ENCODE measurements at regions not wholly inside any gene's neighbourhood (a gene's known extent, or its start where the extent isn't known, plus 50 kb on each side); places are given as distances from the start of the nearest gene placed in this dataset.
A peak's percentile ranks its signal among the peaks of the same experiment; 100 is the strongest.

DNA sequence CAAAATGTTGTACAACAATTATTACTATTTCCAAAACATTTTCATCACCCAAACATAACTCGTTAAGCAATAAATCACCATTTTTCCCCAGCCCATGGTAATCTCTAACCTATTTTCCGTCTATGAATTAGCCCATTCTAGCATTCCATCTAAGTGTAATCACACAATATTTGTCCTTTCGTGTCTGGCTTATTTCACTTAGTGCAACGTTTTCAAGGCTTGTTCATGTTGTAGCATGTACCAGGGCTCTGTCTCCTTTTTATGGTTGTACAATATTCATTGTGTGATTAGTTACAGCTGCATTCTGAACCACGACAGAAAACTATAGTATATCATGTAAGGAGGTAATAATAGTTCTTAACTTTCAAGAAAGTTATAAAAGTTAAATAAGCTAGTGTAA is 656.0 kb upstream of the HS3ST1 start:
- ATAC-seq (ENCODE audit: low FRiP score) (no peak), DNase-seq (ENCODE audit: low spot score) (no peak)
- TF ChIP-seq, protein P1, sequence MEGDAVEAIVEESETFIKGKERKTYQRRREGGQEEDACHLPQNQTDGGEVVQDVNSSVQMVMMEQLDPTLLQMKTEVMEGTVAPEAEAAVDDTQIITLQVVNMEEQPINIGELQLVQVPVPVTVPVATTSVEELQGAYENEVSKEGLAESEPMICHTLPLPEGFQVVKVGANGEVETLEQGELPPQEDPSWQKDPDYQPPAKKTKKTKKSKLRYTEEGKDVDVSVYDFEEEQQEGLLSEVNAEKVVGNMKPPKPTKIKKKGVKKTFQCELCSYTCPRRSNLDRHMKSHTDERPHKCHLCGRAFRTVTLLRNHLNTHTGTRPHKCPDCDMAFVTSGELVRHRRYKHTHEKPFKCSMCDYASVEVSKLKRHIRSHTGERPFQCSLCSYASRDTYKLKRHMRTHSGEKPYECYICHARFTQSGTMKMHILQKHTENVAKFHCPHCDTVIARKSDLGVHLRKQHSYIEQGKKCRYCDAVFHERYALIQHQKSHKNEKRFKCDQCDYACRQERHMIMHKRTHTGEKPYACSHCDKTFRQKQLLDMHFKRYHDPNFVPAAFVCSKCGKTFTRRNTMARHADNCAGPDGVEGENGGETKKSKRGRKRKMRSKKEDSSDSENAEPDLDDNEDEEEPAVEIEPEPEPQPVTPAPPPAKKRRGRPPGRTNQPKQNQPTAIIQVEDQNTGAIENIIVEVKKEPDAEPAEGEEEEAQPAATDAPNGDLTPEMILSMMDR (IDR thresholded peaks at IDR 0.05) = no peak

DNA sequence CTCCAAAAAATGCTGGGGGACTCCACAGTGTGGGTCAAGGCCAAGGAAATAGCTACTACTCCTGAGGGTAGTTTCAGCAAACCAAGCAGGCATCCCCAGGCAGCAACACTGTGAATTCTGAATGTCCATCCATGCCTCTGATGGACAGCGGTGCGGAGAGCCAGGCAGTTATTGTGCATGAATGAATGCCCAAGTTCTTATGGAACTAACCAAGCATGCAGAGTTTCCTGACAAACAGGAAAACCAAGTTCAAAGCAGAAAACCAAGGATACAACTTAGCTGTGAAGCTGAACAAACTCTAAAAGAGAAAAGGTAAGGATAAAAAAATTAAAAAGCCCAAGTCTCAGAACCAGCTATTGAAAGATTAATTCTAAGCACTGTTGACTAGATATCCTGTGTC is 642.6 kb upstream of the HS3ST1 start:
- DNase-seq (ENCODE audit: low spot score) (no peak), ATAC-seq (ENCODE audit: low FRiP score) (no peak)
- TF ChIP-seq, protein P1 (IDR thresholded peaks at IDR 0.05) = no peak

DNA sequence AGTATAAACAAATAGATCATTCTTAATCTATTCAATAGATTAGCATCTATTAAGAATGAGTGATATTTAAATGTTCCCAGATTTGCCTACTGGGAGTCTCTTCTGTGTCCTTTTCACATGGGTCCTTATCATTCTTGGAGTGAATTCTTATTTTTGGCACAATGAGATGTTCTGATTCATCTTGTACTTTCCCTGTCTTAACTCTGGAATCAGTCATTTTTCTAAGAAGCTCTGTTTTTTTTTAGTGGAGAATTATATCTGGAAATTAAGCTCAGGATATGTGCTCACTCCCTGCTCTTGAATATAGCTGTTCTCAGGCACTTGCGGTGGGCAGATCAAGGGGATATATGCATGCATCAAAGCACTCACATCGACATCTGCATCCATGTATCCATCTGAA is 625.3 kb upstream of the HS3ST1 start:
- no peak for DNase-seq (ENCODE audit: low spot score)
- TF ChIP-seq, protein P1 (IDR thresholded peaks at IDR 0.05) = no peak
- ATAC-seq (ENCODE audit: low FRiP score) = peak; percentile 23

DNA sequence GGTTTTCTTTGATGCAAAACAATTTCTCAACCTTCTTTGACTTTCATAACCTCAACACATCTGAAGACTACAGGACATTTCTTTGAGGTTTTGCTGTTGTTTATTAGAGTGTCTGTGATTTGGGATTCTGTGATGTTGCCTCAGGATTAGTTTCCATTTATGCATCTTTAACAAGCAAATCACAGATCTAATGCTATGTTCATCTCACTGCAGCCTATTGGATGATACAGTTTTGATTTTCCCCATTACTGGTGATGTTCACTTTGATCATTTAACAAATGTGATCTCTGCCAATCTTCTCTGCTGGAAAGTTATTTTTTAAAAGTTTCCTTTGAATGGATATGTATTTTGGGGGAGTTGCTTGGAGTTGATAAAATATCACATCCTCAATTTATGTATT is 624.9 kb upstream of the HS3ST1 start:
- TF ChIP-seq, protein P1 (IDR thresholded peaks at IDR 0.05) = no peak
- ATAC-seq (ENCODE audit: low FRiP score) = no peak
- no peak for DNase-seq (ENCODE audit: low spot score)

DNA sequence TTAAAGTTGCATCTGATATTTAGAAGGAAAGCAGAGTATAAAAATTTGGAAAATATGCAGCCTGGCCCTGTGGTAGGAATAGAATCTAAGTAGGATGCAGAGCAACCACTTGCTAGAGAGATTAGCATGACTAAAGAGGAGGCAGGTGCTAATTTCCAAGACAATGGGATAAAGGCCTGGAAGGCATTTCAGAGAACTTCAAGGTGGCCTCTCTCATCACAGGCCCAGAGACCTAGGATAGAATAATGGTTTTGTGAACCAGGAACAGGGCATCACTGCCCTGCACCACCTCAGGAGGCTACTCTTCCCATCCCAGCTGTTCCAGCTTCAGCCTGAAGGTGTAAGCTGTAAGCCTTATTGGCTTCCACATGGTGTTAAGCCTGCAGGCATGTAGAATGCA is 621.7 kb upstream of the HS3ST1 start:
- ATAC-seq (ENCODE audit: low FRiP score) = no peak
- no peak for DNase-seq (ENCODE audit: low spot score)
- TF ChIP-seq, protein P1 (IDR thresholded peaks at IDR 0.05) = no peak

DNA sequence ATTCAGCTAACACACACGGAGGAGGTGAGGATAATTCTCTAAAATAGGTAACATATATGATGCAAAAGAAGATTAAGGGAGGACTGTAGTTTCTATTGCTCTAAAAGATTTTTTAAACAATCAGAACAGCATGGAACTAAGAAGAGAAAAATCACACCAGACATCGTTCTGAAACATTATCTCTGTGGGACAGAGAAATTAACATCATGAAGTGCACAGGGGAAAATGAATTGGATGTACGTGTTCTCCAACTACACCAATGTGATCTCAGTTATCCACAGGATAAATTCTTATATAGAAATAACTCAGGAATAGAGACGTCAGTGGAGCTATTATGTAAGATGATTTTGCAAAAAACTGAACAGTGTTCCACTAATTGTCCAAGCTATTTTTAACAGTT is 614.1 kb upstream of the HS3ST1 start:
- TF ChIP-seq, protein P1 (IDR thresholded peaks at IDR 0.05) = no peak
- DNase-seq (ENCODE audit: low spot score) (no peak), ATAC-seq (ENCODE audit: low FRiP score) (no peak)

DNA sequence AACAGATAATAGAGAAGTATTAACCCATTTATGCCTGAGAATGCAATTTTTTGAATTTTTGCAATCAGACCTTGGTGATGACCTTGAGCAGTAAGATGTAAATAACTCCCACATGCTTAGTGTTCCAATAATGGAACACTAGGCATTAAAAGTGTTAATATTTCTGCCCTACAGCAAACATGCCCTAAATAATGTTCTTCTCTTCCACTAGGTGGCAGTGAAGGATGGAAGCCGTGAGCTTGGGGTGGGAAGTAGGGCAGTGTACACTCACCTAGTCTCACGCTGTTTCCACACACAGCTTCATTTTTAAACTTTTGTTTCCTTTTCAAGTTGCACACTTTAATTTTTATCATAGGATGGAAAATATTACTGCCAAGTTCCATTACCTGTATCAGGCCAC is 613.1 kb upstream of the HS3ST1 start:
- TF ChIP-seq, protein P1 (IDR thresholded peaks at IDR 0.05) = no peak
- DNase-seq (ENCODE audit: low spot score) (no peak), ATAC-seq (ENCODE audit: low FRiP score) (no peak)
